Cerebellar cortex (tissue), 1 donor: ENCODE measurements at regions not wholly inside any gene's neighbourhood (a gene's known extent, or its start where the extent isn't known, plus 50 kb on each side); places are given as distances from the start of the nearest gene placed in this dataset.

Source experiments
- DNase-seq: peaks from one replicate; pipeline ENCODE4 v3.0.0-alpha.2; 2015; ENCODE audit warnings: low spot score

DNA sequence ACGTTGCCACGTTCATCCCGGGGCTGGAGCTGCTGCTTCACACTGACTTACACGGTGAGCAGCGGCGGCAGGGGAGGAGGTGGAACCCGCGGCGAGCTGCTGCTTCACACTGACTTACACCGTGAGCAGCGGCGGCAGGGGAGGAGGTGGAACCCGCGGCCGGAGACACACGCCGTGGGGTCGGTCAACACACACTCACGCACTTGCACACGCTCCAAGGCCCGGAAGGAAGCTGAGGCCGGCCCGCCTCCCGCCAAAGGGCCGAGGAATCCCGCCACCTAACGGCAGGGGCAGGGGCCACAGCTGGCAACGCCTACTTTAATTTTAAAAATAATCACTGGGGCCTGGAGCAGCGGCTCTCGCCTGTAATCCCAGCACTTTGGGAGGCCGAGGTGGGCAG, 94.4 kb upstream of the FOXC1 start:
- no peak for DNase-seq

DNA sequence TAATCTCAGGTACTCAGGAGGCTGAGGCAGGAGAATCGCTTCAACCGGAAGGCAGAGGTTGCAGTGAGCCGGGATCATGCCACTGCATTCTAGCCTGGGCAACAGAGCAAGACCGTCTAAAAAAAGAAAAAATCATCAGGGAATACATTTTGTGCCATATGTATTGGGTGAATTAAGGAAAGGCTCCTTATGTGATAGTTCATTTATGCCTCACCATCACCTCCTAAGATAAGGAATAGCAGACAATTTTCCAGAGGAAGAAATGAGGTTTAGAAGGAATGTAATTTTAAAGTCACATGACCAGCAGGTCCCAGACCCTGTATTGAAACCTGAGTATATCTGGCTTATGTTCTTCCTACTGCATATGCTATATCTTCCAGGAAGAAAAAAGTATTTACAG, 93.9 kb upstream of the FOXC1 start:
- no peak for DNase-seq

DNA sequence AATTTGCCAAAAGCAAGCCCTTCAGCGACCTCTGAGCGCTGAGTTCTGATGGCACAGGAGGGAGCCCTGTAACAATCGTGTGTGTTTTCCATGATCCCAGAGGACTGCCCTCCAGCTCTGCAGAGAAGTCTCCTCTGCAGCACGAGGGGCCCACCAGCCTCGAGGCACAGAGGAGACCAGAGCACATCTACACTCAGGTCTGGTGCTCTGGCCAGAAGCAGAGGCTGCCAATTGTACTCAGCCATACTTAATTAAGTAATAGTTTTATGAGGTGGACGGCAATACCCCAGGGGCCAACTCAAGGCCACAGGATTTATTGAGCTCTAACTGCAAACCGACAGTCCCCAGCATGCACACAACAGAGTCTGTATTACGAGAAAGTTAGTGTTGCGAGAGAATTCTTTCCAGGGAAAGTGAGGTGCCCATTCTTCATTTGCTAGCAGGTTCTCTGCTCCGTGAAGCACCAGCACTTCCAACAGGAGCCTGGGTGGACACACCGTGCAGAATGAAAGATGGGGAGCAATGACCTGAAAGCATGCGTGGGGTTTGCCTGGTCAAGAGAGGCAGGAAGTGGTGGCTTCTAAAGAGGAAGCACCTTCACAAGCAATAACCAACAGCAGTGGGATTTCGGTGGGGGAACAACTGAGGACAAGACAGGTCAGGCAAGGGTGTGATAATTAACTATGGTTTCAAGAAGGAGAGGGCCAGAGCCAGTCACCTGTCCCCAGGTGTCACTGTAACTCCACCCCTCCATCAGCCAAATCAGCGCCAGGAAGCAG, 92.8 kb upstream of the FOXC1 start:
- DNase-seq = no peak

DNA sequence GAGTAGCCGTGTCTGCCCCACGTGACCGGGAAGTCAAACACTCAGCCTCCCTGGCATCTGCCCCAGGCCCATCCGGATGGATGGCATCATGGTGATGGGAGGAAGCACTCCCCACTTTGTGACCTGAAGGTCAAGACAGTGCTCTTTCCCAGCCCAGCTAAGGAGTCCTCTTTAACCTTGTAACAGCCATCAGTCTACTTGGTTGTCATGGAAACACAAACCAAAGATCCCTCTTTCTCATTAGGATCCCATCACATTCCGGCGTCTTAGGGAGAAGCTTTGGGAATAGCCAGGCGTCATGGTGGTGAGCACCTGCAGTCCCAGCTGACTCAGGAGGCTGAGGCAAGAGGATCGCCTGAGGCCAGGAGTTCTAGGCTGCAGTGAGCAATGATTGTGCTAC, 90.9 kb upstream of the FOXC1 start:
- no peak for DNase-seq

DNA sequence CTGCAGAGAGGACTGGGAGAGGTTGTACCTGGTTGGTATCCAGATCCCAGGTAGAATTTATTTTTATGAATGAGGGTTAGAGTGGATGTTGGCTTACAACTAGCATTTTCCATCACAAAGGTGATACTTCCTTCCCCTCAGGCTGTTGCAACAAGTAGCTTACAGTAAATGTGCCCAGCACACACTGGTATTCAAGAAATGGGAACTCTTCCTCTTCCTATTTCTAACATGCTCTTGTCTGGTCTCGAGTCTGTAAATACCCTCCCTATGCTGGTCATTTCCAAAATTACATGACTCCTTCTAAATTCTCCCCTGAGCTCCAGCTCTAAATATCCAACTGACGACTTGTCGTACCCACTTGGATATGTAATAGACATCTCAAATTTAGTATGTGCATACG, 90.1 kb upstream of the FOXC1 start:
- no peak for DNase-seq

DNA sequence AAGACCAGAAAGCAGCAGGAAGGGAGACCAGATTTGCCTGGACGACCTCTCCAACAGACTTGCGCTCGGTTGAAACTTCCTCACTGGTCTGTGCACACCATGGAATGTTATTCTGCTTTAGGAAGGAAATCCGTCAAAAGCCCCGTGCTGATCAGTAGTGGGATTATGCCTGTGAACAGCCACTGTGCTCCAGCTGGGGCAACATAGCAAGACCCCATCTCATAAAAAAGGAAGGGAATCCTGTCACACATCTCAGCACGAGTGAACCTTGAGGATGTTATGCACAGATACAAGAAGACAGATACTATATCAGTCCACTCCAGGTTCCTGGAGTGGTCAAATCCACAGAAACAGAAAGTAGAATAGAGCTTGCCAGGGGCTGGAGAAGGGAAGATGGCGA, 86.9 kb upstream of the FOXC1 start:
- DNase-seq = no peak

DNA sequence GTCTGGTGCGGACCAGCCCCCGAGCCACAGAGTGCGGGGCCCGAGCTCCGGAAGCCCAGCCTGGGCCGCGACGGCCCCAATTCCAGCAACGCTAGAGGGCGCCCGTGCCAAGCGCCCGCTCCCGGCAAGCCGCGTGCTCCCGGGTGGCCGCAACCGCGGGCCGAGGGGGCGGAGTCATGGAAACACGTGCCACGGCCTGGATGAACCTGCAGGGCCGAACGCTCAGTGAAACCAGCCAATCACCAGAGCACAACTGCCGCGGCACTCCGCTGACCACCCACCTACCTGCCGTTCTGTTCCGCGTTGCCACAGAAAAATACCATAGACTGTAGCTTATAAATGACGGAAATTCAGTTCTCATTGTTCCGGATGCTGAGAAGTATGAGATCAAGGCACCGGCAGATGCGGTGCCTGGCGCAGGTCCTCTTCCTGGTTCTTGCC, 85.7 kb upstream of the FOXC1 start:
- peak; percentile 23 for DNase-seq

DNA sequence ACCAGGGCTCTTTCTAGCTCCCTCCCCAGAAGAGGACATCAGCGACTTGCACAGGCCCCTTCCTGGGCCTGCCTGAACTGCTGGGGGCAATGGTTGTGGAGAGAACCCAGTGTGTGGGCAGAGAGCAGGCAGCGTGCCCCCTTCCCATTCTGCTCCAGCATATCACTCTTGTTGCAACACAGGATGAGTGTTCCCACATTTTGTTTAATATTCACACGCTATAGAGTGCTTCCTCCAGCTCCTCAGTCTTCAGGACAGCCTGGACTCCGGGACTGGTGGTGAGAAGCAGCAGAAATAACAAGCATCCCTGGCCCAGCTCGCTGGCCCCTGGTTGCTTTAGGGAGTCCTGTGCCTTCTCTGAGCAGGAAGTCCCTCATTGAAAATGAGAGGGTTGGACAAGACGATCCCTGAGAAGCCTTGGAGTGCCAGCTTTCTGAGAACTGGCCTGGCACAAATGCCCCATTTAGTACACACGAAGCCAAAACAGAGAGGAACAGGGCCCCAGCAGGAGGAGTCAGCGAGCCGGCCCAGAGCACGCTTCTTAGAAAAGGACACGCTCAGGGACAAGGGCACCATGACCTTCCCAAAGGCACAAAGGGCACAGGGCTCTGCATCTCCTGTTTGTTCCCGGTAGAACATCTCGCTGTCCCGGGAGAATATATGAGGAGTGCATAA, 84.2 kb upstream of the FOXC1 start:
- DNase-seq = peak; percentile 40

DNA sequence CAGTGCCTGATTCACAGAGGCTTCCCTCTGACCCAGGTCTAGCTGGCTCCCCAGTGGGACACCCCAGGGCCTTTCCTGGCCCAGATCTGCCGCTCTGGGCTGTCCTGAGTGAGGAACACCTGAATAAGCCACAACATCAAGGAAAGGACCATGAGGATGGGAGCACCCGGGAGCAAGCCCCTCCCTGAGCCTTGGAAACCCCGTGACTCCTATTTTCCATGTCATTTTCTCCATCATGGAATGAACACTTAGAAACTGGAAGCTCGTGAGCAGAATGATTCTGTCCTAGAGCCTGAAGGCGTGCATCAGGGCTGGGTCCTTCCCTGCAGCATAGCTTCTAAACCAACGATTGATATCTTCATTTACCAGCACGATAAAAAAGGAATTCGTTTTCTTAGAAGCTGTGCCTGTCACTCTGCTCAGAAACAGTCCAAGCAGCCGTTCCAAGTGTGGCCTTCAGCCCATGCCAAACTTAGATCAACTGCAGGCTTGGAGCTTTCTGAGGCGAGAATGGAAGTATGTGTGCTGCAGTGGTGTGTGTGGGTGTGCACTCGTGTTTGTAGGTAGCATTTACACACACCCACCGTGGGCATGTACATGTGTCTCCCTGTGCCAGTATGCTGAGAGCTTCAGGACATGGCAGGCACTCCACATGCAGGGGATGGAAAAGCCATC, 83.2 kb upstream of the FOXC1 start:
- DNase-seq = no peak

DNA sequence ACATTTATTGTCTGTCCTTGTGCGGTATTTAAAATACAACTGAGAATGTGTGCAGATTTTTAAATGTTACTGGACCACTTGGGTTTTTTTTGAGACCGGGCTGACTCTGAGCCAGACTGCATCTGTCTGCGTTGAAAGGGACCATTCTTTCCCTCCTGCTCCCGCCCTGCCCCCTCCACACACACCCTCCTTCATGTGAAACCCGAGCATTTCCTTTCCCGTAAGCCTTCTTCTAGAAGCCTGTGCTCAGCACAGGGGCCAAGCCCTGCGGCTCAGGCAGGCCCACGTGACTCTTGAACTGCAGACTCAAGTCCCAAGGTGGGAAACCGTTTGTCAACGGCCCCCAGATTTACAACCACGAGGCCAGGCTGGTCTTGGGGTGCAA, 82.7 kb upstream of the FOXC1 start:
- no peak for DNase-seq

DNA sequence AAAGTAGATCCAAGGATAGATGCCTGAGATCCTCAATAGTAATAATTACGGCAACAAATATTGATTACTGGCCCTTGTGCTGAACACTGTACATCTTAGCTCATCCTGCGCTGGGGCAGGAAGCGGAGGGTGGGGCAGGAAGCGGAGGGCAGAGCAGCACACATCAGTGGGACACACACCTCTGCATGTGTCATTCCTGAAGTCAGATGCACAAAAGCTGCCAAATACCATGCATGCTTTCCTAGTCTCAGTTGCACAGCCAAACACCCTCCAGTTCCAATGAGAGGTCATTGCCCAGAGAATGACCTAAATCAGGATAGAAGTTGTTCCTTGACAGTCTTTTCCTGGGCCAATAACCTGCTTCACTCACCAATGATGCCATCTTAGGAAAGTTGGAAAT, 74.4 kb upstream of the FOXC1 start:
- DNase-seq = no peak

DNA sequence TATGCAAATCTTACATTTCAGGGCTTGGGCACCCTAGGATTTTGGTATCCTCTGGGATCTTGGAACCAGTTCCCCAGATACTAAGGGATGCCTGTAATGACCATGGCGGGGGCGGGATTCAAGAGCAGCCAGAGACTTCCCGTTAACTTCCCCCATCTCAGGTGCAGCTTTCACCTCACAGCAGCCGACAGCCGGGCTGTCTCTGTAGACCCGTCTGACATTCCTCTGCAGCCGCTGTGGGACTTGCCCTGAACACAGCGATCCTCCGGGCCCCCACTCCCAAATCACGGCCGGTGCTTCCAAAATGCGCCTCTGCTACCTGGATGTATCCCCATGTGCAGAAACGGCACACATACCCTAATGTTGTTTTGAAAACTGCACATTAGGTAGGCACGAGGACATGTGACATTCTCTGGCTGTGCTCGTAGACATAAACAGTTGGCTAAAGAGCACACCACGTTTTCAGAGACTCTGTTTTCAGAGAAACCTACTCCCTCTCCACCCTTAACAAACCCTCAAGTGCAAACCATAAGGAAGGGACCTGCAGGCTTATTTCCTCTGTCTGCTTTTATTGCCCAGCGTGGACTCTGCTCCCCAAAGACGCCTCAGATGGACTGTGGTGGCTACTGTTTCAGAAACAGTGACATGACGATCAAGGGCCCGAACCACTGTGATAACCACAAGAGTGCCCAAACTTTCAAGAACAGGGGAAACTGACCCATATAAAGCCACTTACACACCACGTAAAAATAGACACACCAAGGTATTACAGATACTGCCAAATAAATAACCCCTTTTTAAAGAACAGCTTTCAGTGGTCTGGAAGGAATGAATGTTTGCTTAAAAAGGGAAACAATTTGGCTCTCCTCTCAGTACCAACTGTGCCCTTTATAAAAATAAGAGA, 72.9 kb upstream of the FOXC1 start:
- no peak for DNase-seq

DNA sequence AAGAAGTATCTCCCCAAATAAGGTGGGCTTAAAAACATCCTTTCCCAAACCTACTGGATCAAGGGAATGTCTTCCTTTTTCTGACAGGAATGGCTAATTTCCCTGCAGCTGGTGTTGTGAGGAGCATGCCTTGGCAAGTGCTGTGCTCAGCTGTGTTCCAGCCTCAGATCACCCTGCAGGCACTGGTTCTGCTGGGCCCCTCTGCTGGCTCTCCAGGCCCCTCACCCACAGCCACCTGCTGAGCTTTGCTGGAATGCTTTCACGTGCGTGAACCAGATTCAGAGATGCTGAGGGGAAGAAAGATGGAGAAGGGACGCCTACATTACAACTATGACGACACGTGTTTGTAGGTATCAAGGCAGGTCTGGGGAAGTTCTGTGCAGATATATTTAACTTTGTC, 71.3 kb upstream of the FOXC1 start:
- no peak for DNase-seq

DNA sequence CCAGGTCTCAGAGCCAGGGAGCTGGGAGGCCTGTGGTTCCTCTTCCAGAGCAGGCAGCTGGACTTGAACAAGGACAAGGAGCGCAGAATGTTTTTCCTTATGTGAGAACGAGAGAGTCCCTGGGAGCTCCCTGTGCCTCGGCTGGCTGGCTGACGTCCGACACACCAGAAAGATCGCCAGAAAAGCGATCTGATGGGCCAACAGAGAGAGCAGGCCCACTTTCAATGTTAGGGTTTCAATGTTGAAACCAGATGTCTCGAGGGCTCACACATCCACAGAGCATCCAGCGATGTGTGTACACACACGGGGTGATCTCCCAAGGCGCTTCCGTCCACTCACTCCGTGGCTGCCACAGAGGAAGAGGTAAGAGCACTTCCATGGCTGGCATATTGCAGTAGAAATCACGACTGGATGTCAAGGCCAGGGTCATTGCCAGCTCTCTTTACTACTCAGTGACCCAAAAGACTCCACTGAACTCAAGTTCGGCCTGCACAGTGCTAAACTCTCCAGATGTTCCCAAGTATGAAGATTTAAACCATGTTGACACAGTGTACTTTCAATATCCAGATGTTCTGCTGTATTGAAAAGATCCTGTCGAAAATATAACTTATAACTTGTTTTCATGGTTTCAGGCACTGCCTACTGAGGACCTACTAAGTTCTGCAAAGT, 70.8 kb upstream of the FOXC1 start:
- no peak for DNase-seq

DNA sequence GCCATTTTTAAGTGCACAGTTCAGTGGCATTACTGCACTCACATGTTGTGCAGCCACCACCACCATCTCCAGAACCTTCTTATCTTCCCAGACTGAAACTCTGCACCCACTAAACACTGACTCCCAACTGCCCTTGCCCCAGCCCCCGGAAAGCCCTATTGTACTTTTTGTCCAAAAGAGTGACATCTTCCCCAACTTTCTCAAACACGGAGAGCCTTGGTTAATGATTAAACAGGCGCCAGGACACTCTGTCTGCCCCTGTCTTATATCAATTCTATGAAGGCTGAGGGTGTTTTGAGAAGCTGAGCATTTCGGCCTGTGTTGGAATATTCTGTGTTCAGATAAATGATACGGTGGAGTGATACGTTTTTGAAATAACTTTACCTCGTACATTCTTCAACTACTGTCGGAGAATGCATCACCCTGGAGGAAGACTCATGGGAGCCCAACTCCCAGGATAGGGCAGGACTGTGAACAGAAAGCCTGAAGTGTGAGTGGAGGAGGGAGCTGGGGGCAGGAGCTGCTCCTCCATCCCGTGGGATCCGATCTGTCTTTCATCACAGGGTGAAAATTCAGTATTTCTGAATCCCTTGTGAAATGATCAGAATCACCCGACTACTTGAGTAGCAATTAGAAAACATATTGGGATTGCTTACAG, 68.7 kb upstream of the FOXC1 start:
- no peak for DNase-seq

DNA sequence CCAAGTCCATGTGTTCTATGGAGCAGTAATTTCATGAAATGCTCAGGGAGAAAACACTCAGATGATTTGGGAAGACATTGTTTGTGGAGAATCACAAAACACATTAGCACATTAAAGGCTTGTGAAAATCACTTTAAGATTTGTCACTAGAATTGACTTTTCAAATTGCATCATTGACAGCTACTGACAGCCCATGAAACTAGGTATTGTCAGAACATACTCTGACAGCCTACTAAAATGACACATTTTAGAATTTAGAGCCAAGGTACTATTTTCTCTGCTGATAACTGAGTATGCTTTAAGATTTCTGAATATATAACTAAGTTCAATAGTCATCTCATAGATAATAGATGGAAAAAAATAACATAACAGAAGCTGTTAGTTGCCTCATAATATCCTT, 67.4 kb upstream of the FOXC1 start:
- no peak for DNase-seq

DNA sequence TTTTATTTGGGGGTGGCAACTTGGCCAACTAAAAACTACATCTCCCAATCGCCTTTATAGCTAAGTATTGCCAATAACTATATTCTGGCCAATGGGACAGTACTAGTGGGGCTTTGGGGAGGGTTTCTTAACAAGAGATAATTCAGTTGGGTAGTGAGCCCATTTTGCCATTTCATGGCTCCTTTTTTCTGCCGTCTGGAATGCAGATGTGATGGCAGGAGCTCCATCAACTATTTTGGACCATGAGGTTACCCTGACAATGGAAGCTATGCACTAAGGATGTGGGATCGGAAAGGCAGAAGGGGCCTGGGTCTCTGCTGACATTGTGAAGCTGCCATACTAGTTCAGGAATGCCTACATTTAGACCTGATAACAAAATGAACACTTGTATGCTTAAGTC, 67.0 kb upstream of the FOXC1 start:
- DNase-seq = no peak

DNA sequence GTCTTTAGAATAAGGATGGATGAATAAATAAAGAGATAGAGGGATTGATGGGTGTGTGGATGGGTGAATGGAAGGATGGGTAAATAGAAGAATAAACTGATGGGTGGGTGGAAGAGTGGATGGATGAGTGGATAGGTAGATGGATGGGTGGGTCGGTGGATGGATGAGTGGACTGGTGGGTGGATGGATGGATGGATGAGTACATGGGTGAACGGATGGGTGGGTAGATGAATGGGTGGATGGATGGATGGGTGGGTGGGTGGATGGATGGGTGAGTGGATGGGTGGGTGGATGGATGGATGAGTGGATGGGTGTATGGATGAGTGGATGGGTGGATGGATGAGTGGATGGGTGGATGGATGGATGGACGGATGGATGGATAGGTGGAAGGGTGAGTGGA, 65.7 kb upstream of the FOXC1 start:
- no peak for DNase-seq

DNA sequence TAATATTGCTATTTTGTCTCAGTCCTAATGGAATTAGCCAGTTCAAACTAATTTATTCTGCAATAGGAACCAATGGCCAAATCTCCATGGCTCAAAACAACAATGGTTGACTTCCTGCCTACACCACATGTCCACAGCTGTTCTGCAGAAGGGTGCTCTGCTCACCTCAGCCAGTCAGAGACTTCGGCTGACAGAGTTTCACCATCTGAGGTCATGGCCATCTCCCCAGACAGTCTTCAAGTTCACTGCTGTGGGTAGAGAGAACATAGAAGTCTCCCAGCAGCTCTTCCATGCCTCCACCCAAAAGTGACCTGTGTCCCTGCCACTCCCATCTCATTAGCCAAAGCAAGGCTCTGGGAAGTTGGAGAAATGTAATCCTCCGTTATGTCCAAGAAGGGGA, 65.1 kb upstream of the FOXC1 start:
- DNase-seq = no peak

DNA sequence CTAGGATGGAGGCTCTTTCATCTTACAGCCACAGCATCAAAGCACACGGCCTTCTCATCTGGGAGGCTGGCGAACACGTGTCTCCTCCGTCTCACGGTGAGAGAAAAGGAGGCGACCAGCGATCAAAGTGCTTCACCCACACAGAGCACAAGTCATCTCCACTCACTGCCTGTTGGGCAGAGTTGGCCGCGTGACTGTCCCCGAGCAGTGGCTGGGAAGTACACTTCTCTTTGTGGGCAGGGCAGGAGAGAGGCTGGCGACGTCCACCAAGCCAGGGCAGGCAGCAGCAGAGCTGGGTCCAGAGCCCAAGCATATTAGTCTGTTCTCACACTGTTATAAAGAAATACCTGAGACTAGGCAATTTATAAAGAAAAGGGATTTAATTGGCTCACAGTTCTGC, 64.1 kb upstream of the FOXC1 start:
- no peak for DNase-seq

DNA sequence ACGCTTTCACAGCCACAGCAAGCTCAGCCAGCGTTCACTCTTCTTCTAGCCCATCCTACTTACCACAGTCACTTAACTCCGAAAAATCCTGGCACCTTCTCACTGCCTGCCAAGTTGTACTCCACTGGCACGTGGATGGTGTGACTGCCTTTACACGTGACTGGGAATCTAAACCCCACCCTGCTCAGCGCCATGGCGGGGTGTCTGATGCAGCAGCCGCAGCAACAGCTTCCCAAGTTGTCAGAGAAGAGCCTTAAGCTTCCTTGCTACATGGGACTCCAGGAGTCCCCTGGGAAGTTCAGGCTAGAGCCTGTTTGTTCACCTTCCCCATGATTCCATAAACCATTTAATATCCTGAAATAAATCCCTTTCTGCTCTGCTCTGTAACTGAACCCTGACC, 61.9 kb upstream of the FOXC1 start:
- DNase-seq = no peak
